ENCODE measurements at regions not wholly inside any gene's neighbourhood (a gene's known extent, or its start where the extent isn't known, plus 50 kb on each side); places are given as distances from the start of the nearest gene placed in this dataset.

DNA sequence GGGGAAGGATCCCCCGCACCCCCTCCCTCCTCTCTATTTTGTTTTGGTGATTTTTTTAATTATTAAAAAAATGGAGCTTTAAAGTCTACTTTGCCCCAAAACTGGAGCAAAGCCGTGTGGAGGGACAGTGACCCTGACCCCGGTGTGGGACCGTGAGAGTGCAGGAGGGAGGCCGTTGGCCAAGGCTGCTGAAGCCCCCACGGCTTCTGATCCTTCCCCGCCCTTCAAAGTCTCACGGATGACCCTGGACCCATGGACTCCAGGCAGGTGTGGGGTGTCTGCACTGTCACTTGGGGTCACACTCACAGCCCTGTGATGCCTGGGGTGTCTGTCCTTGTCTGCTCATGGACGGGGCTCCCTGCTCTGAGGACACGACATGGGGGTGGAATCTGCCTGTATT lies 133.3 kb downstream of the CPZ start:
- TF ChIP-seq, protein P1, sequence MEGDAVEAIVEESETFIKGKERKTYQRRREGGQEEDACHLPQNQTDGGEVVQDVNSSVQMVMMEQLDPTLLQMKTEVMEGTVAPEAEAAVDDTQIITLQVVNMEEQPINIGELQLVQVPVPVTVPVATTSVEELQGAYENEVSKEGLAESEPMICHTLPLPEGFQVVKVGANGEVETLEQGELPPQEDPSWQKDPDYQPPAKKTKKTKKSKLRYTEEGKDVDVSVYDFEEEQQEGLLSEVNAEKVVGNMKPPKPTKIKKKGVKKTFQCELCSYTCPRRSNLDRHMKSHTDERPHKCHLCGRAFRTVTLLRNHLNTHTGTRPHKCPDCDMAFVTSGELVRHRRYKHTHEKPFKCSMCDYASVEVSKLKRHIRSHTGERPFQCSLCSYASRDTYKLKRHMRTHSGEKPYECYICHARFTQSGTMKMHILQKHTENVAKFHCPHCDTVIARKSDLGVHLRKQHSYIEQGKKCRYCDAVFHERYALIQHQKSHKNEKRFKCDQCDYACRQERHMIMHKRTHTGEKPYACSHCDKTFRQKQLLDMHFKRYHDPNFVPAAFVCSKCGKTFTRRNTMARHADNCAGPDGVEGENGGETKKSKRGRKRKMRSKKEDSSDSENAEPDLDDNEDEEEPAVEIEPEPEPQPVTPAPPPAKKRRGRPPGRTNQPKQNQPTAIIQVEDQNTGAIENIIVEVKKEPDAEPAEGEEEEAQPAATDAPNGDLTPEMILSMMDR (conservative IDR thresholded peaks at IDR 0.05; ENCODE audit: low read depth, low read length), result no peak
- H3K4me3 ChIP-seq (ENCODE audit: low read depth, low read length), result no peak overlapping the region
- no peak for DNase-seq (ENCODE audit: low read depth)

DNA sequence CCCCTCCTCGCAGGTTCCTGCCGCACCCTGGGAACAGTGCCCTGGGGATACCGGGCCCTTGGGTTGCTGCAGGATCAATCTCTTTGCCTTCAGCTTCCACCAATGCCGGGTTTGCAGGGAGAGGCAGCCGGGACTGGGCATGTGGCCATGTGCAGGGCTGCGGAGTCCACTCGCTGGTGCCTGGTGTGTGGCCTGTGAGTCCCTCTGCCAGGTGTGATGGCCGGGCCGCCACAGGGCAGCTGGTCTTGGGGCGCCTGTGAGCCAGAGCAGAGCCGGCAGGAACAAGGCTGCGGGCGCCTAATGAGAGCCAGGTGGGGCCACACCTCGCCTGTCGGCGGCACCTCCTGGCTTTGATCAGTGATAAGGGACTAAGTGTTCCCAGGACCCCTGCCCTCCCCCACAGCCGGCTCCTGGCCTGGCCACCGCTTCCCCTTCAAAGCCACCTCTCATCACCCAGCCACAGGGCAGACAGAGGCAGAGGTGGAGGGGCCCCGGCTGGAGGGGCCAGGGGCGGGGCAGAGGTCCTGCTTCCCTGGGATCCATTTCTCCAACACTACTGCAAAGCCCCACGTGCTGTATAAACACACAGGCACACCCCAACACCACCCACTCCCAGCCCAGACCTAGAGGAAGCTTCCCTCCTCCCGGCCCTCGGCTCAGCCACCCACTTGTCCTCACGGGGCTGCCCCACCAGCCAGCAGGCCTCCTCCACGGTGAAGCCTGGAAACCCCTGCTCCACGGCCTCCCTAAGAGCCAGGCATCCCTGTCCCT lies 132.7 kb downstream of the CPZ start:
- TF ChIP-seq, protein P1 (conservative IDR thresholded peaks at IDR 0.05; ENCODE audit: low read depth, low read length), result no peak
- DNase-seq (ENCODE audit: low read depth), result no peak
- no peak overlapping the region for H3K4me3 ChIP-seq (ENCODE audit: low read depth, low read length)

DNA sequence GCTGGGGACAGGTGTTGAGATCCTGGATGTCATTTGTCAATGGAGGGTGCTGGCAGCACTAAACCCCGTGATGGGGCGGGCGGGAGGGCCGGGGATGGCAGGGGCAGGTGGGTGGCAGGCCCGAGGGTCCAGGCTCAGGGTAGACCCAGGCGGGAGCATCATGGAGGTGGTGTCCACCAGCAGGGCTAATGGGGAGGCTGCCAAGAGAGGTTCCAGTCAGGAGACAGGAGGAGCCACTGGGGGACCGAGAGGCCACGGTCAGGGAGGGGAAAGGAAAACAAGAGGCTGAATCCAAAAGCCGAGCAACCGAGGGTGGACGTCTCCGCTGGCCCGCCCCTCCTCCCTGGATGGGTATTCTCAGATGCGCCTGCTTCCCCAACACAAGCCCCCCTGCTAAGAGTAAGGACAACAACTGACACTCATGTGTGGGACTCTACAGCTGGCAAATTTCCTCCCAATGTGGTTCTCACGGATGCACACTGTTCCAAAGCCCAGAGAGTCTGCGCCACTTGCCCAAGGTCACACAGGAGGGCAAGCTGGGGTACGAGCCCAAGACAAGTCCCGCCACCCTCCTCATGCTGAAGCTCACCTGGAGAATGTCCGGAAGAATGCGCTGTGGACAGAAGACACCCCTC lies 132.0 kb downstream of the CPZ start:
- TF ChIP-seq, protein P1 (conservative IDR thresholded peaks at IDR 0.05; ENCODE audit: low read depth, low read length), result no peak
- no peak for DNase-seq (ENCODE audit: low read depth)
- H3K4me3 ChIP-seq (ENCODE audit: low read depth, low read length), result no peak overlapping the region

DNA sequence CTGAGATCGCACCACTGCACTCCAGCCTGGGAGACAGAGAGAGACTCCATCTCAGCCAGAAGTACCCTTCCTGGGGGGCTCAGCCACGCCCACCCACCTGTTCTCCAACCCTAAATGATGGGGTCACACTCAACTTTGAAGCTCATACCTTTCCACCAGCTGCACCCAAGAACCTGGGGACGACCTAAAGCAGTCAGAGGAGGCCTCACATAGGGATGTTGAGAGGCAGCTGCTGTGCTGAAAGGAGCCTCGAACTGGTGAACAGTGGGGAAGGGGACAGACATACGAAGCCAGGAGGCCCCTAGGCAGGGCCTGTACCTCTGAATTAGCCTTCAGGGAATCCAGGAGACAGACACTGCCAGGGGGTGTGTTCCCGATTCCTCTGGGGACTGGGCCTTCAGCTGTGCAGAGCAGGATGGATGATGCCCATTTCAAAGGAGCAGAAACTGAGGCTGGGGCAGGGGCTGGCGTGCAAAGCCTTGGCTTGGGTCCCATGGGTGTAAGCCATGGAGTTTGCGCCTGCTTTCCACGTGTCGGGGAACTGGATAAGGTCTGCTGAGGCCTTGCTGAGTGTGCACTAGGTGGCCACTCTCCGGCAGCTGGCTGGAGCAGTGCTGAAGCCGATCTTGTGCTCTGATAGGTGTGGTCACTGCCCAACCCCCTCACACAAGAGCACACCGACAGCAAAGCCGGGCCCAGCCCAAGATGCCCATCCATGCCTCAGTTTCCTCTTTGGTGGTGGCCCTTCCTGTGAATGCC lies 130.8 kb downstream of the CPZ start:
- DNase-seq (ENCODE audit: low read depth), result no peak
- TF ChIP-seq, protein P1 (conservative IDR thresholded peaks at IDR 0.05; ENCODE audit: low read depth, low read length), result no peak
- H3K4me3 ChIP-seq (ENCODE audit: low read depth, low read length), result no peak overlapping the region

DNA sequence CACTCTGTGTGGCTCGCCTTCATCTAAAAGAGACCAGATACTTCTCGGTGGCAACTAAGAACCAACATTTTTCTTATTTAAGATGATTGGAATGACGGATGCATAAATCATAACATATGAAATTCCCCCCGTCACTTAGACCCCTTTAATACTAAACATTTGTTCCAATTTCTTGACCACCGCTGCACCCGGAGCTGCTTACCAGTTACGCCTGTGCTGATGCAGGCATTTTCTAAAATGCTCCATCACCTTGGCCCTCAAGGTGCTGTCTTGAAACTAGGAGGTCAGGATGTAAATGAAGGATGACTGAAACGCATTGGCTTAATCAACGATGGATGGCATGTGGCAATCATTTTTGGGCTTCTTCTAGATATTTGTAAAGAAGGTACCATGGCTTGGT lies 130.0 kb downstream of the CPZ start:
- DNase-seq (ENCODE audit: low read depth), result no peak
- no peak overlapping the region for H3K4me3 ChIP-seq (ENCODE audit: low read depth, low read length)
- TF ChIP-seq, protein P1 (conservative IDR thresholded peaks at IDR 0.05; ENCODE audit: low read depth, low read length), result no peak

DNA sequence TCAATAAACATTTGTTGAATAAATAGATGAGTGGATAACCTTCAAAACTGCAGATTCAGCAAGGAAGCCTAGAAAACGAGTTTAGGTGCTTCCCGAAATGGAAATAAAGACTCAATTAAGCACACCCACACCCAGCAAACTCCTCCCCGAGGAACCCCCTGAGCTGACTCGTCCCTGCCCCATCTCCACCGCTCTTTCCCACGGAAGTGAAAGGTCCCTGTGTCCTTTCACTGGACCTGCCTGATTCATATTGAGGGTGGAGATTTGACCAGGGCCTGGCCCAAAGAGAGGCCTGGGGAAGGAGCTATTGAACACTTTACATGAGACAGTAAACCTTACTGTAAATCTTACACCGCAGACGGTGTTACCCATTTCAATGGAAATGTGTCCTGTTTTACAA lies 129.1 kb downstream of the CPZ start:
- TF ChIP-seq, protein P1 (conservative IDR thresholded peaks at IDR 0.05; ENCODE audit: low read depth, low read length), result no peak
- no peak overlapping the region for H3K4me3 ChIP-seq (ENCODE audit: low read depth, low read length)
- DNase-seq (ENCODE audit: low read depth), result no peak
